SK-N-SH (cell line): ENCODE measurements at regions not wholly inside any gene's neighbourhood (a gene's known extent, or its start where the extent isn't known, plus 50 kb on each side); places are given as distances from the start of the nearest gene placed in this dataset.

ENCODE experiments used
- MXI1 ChIP-seq: IDR thresholded peaks from 2 replicates; pipeline ENCODE4 v1.6.1; 2012; ENCODE audit warnings: mild to moderate bottlenecking, low read depth, low read length, improper control_type of control experiment
- POLR2AphosphoS5 ChIP-seq: IDR thresholded peaks from 2 replicates; pipeline ENCODE4 v1.6.1; 2012; ENCODE audit warnings: low read depth, low read length
- RAD21 ChIP-seq: IDR thresholded peaks from 2 replicates; pipeline ENCODE4 v1.6.1; 2012; ENCODE audit warnings: mild to moderate bottlenecking, low read length
- SIN3A ChIP-seq: IDR thresholded peaks from 2 replicates; pipeline ENCODE4 v1.6.1; 2012; ENCODE audit warnings: low read depth, mild to moderate bottlenecking, low read length, moderate library complexity, borderline replicate concordance
- SMC3 ChIP-seq: IDR thresholded peaks from 2 replicates; pipeline ENCODE4 v1.6.1; 2012; ENCODE audit warnings: low read depth, low read length, improper control_type of control experiment
- YY1 ChIP-seq: IDR thresholded peaks from 2 replicates; pipeline ENCODE4 v1.4.0; 2012; ENCODE audit warnings: low read depth, mild to moderate bottlenecking
- TF ChIP-seq, protein P1 (sequence below): fragments of 200-600 bp; sonication (generic); IDR thresholded peaks from 2 replicates; pipeline ENCODE4 v1.6.1; 2017; ENCODE audit warnings: antibody characterized with exemption, mild to moderate bottlenecking, moderate library complexity
- TF ChIP-seq, protein P2 (sequence below): IDR thresholded peaks from 2 replicates; pipeline ENCODE4; 2012

DNA sequence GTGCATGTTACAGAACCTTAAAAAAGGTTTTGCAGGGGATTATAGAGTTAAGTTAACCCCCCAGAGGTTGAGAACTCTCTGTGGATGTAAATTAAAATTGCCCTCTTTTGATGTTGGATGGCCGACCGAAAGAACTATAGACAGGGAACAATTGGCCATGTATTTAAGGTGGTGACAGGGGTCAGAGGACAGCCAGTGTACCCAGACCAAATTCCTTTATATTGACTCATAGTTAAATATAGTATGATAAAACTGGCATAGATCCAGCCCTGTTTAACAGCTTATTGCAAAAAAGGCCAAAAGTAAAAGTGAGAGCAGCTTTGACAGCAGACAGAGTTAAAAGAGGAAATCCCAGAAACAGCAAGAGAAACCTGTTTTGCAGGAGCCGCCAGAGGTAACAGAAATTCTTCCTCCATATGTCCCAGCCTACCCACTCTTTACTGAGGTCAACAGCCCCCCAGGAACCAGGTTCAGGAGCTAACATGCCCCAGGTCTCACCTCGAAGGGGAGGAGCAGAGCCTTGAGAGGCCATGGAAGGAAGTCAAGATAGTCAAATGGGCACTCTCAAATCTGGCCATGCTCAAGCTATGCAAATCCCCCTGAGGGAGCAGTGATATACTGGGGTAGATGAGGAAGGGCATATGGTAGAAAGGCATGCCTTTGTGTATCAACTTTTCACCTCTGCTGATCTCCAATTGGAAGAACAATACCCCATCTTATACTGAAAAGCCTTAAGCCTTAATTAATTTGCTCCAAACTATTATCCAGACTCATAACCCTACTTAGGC lies 156.4 kb upstream of the COX7C start:
- TF ChIP-seq, protein P1, sequence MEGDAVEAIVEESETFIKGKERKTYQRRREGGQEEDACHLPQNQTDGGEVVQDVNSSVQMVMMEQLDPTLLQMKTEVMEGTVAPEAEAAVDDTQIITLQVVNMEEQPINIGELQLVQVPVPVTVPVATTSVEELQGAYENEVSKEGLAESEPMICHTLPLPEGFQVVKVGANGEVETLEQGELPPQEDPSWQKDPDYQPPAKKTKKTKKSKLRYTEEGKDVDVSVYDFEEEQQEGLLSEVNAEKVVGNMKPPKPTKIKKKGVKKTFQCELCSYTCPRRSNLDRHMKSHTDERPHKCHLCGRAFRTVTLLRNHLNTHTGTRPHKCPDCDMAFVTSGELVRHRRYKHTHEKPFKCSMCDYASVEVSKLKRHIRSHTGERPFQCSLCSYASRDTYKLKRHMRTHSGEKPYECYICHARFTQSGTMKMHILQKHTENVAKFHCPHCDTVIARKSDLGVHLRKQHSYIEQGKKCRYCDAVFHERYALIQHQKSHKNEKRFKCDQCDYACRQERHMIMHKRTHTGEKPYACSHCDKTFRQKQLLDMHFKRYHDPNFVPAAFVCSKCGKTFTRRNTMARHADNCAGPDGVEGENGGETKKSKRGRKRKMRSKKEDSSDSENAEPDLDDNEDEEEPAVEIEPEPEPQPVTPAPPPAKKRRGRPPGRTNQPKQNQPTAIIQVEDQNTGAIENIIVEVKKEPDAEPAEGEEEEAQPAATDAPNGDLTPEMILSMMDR, result no peak
- TF ChIP-seq YY1 (no peak), MXI1 (no peak), RAD21 (no peak), SIN3A (no peak), POLR2AphosphoS5 (no peak), SMC3 (no peak)
- TF ChIP-seq, protein P2, sequence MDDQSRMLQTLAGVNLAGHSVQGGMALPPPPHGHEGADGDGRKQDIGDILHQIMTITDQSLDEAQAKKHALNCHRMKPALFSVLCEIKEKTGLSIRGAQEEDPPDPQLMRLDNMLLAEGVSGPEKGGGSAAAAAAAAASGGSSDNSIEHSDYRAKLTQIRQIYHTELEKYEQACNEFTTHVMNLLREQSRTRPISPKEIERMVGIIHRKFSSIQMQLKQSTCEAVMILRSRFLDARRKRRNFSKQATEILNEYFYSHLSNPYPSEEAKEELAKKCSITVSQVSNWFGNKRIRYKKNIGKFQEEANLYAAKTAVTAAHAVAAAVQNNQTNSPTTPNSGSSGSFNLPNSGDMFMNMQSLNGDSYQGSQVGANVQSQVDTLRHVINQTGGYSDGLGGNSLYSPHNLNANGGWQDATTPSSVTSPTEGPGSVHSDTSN, result no peak
